Keratinocyte (primary cell): ENCODE measurements at regions not wholly inside any gene's neighbourhood (a gene's known extent, or its start where the extent isn't known, plus 50 kb on each side); places are given as distances from the start of the nearest gene placed in this dataset.

Experiments
- DNase-seq: peaks from one replicate; pipeline ENCODE4 v3.0.0-alpha.2; 2011; ENCODE audit warnings: low read depth, missing footprints, low spot score
- FAIRE-seq: peaks from 2 replicates; lab custom pipeline; 2011; peaks lifted over from hg19 to GRCh38; lab: Jason Lieb, UNC
- H2AFZ ChIP-seq: 2 replicates; pipeline ENCODE4 v1.6.0; 2012; ENCODE audit warnings: low read length, control low read depth, inconsistent platforms; ENCODE audit not compliant: control insufficient read depth
- H3K27ac ChIP-seq: 2 replicates; pipeline ENCODE4 v1.5.1; 2011; ENCODE audit warnings: low read length; ENCODE audit not compliant: control insufficient read depth, insufficient read depth
- H3K27me3 ChIP-seq: 3 replicates; pipeline ENCODE4 v1.6.0; 2011; ENCODE audit warnings: low read length; ENCODE audit not compliant: control insufficient read depth, insufficient read depth; ENCODE audit errors: extremely low read depth
- H3K36me3 ChIP-seq, 2 experiments: 2 replicates in 1 of 2; 3 replicates in 1 of 2; pipeline ENCODE4 v1.5.1; 2011; ENCODE audit warnings: low read length in 2 of 2, mild to moderate bottlenecking in 1 of 2; ENCODE audit not compliant: control insufficient read depth in 2 of 2, insufficient read depth in 2 of 2; ENCODE audit errors: extremely low read depth in 1 of 2
- H3K4me1 ChIP-seq: 3 replicates; pipeline ENCODE4 v1.5.1; 2011; ENCODE audit warnings: low read length; ENCODE audit not compliant: control insufficient read depth, insufficient read depth; ENCODE audit errors: extremely low read depth
- H3K4me2 ChIP-seq: 3 replicates; pipeline ENCODE4 v1.6.0; 2011; ENCODE audit warnings: low read depth, low read length; ENCODE audit not compliant: control insufficient read depth, insufficient read depth; ENCODE audit errors: extremely low read depth
- H3K4me3 ChIP-seq, 3 experiments: fragments of 200-600 bp in 1 of 3; sonication (generic) in 1 of 3; 2 replicates in 2 of 3; 3 replicates in 1 of 3; pipeline ENCODE4 v1.5.1; 2011 to 2016; ENCODE audit warnings: low read length in 3 of 3, mild to moderate bottlenecking in 3 of 3, control low read depth in 2 of 3, inconsistent platforms in 1 of 3, low read depth in 1 of 3, mixed read lengths in 1 of 3, mixed run types in 1 of 3, moderate library complexity in 1 of 3; ENCODE audit not compliant: control insufficient read depth in 2 of 3, insufficient read depth in 2 of 3; ENCODE audit errors: extremely low read depth in 1 of 3
- H3K79me2 ChIP-seq: 2 replicates; pipeline ENCODE4 v1.6.0; 2012; ENCODE audit warnings: low read length; ENCODE audit not compliant: control insufficient read depth, insufficient read depth
- H3K9ac ChIP-seq: 3 replicates; pipeline ENCODE4 v1.6.0; 2011; ENCODE audit warnings: low read length; ENCODE audit not compliant: control insufficient read depth, insufficient read depth; ENCODE audit errors: extremely low read depth
- H3K9me1 ChIP-seq: 3 replicates; pipeline ENCODE4 v1.6.0; 2011; ENCODE audit warnings: low read length; ENCODE audit not compliant: control insufficient read depth, insufficient read depth; ENCODE audit errors: extremely low read depth
- H3K9me3 ChIP-seq: 2 replicates; pipeline ENCODE4 v1.5.1; 2012; ENCODE audit warnings: low read depth, low read length; ENCODE audit not compliant: control insufficient read depth
- H4K20me1 ChIP-seq: 3 replicates; pipeline ENCODE4 v1.6.0; 2011; ENCODE audit warnings: low read length; ENCODE audit not compliant: control insufficient read depth, insufficient read depth; ENCODE audit errors: extremely low read depth
- EZH2 ChIP-seq: IDR thresholded peaks from one replicate; pipeline ENCODE4 v1.6.1; 2012; ENCODE audit warnings: inconsistent platforms, mild to moderate bottlenecking, low read length, moderate library complexity
- dilution Hi-C: fragments of 300-500 bp; cut with MboI; formaldehyde crosslinking; loops from one replicate; pipeline ENCODE4 v1.7.0; 2020; ENCODE audit warnings: low sequenced_read_pairs; ENCODE audit not compliant: extremely low pct_ligation_motif_present
- TF ChIP-seq, protein P1 (sequence below), 3 experiments: IDR thresholded peaks in 1 of 3; conservative IDR thresholded peaks in 1 of 3; optimal IDR thresholded peaks in 1 of 3; 2 replicates in 2 of 3; 3 replicates in 1 of 3; pipeline versions ENCODE3 to v1.5.1; 2011; ENCODE audit warnings: low read length in 3 of 3, mild to moderate bottlenecking in 3 of 3, moderate library complexity in 2 of 3, control low read depth in 1 of 3, inconsistent platforms in 1 of 3; ENCODE audit not compliant: insufficient read depth in 2 of 3; ENCODE audit errors: extremely low read depth in 1 of 3

- no peaks in the 10 kb centered on the region for H3K27me3 ChIP-seq
- no peak overlapping the region for H3K27ac ChIP-seq
- no peak overlapping the region for H2AFZ ChIP-seq
- no peak for FAIRE-seq
- no peak for DNase-seq
- H3K9ac ChIP-seq = no peak overlapping the region
- H4K20me1 ChIP-seq = no peaks in the 10 kb centered on the region
- dilution Hi-C loops = no loop called here
- H3K9me3 ChIP-seq = no peaks in the 10 kb centered on the region
- H3K4me2 ChIP-seq = no peak overlapping the region
- H3K4me3 ChIP-seq = no peak overlapping the region
- H3K79me2 ChIP-seq = no peaks in the 10 kb centered on the region
- no peak for TF ChIP-seq EZH2
- H3K9me1 ChIP-seq = no peaks in the 10 kb centered on the region
- no peaks in the 10 kb centered on the region for H3K36me3 ChIP-seq
- H3K4me1 ChIP-seq = no peaks in the 10 kb centered on the region
Measured at GRCh38 chr2:16248571-16249105, 308.3 kb downstream of the MYCN start.

DNA sequence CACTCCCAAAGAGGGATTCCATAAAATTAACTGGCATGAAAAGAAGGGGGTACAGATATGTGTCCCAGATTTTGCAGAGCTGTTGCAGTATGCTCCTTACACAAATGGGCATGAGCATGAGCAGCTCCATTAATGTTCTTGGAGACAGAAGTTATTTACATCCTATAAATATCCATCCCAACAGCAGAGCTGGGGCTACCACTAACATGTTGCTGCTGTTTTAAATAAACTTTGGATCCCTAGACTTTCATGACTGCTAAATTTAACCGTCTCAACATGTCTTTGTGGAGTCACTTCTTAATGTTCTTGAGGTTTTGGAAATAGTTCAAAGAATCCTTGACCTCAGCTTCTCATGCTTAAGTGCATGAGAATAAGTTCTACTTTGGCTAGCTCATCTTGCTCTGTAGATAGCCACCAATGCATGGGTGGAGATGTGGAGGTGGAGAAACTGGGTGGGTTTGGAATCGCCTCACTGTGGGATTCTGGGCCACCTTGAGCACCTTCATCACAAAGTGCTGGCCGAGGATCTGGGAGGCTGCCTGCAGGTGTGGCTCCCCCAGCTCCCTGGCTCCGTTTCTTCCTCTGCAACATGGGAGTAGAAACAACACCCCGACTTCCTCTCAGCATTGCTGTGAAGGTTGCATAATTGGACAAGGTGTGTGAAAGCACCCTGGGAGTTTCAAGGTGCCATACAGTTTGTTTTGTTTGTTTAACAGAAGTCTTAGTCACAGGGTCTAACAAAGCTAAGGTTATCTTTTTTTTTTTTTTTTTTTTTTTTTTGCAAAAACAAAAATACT is 307.2 kb downstream of the MYCN start:
- Histone ChIP-seq H3K4me3 (no peak overlapping the region), H3K79me2 (no peaks in the 10 kb centered on the region), H3K27me3 (no peaks in the 10 kb centered on the region), H4K20me1 (no peaks in the 10 kb centered on the region), H3K9me3 (no peaks in the 10 kb centered on the region), H3K4me1 (no peaks in the 10 kb centered on the region), H3K9me1 (no peaks in the 10 kb centered on the region), H3K9ac (no peak overlapping the region), H3K27ac (no peak overlapping the region), H3K4me2 (no peak overlapping the region), H3K36me3 (no peaks in the 10 kb centered on the region), H2AFZ (no peak overlapping the region)
- DNase-seq (no peak), FAIRE-seq (no peak)
- dilution Hi-C loops = no loop called here
- no peak for TF ChIP-seq EZH2
- TF ChIP-seq, protein P1, sequence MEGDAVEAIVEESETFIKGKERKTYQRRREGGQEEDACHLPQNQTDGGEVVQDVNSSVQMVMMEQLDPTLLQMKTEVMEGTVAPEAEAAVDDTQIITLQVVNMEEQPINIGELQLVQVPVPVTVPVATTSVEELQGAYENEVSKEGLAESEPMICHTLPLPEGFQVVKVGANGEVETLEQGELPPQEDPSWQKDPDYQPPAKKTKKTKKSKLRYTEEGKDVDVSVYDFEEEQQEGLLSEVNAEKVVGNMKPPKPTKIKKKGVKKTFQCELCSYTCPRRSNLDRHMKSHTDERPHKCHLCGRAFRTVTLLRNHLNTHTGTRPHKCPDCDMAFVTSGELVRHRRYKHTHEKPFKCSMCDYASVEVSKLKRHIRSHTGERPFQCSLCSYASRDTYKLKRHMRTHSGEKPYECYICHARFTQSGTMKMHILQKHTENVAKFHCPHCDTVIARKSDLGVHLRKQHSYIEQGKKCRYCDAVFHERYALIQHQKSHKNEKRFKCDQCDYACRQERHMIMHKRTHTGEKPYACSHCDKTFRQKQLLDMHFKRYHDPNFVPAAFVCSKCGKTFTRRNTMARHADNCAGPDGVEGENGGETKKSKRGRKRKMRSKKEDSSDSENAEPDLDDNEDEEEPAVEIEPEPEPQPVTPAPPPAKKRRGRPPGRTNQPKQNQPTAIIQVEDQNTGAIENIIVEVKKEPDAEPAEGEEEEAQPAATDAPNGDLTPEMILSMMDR (optimal IDR thresholded peaks at IDR 0.05 in 1 of 3, IDR thresholded peaks at IDR 0.05 in 1 of 3, conservative IDR thresholded peaks at IDR 0.05 in 1 of 3; ENCODE audit: extremely low read depth in 1 of 3, insufficient read depth in 2 of 3, low read length in 3 of 3) = no peak
